ENCODE measurements at regions not wholly inside any gene's neighbourhood (a gene's known extent, or its start where the extent isn't known, plus 50 kb on each side); places are given as distances from the start of the nearest gene placed in this dataset.
"Not testable (repeated sequence)": the region's sequence is repeated elsewhere in the genome, so short reads cannot be mapped to it uniquely, and the experiment has no call there.

- no peaks in the 10 kb centered on the region for H3K36me3 ChIP-seq (ENCODE audit: insufficient read depth, low read length)
- no peak for TF ChIP-seq EZH2 (IDR thresholded peaks at IDR 0.05; ENCODE audit: insufficient read depth, low read length)
- TF ChIP-seq, protein P1, sequence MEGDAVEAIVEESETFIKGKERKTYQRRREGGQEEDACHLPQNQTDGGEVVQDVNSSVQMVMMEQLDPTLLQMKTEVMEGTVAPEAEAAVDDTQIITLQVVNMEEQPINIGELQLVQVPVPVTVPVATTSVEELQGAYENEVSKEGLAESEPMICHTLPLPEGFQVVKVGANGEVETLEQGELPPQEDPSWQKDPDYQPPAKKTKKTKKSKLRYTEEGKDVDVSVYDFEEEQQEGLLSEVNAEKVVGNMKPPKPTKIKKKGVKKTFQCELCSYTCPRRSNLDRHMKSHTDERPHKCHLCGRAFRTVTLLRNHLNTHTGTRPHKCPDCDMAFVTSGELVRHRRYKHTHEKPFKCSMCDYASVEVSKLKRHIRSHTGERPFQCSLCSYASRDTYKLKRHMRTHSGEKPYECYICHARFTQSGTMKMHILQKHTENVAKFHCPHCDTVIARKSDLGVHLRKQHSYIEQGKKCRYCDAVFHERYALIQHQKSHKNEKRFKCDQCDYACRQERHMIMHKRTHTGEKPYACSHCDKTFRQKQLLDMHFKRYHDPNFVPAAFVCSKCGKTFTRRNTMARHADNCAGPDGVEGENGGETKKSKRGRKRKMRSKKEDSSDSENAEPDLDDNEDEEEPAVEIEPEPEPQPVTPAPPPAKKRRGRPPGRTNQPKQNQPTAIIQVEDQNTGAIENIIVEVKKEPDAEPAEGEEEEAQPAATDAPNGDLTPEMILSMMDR (IDR thresholded peaks at IDR 0.05; ENCODE audit: insufficient read depth, low read depth, low read length): no peak
- H3K27me3 Mint-ChIP-seq (ENCODE audit: low read depth, unreplicated experiment): no peaks in the 10 kb centered on the region
- no peak overlapping the region for H3K4me3 ChIP-seq (ENCODE audit: insufficient read depth, low read depth, low read length)
- no peaks in the 10 kb centered on the region for H3K79me2 ChIP-seq (ENCODE audit: insufficient read depth, low read length)
- no peaks in the 10 kb centered on the region for H3K36me3 Mint-ChIP-seq (ENCODE audit: low read depth, unreplicated experiment)
- no peak overlapping the region for H3K4me3 Mint-ChIP-seq (ENCODE audit: unreplicated experiment)
- no peak overlapping the region for H3K4me2 ChIP-seq (ENCODE audit: low read length)
- no peaks in the 10 kb centered on the region for H3K9me3 Mint-ChIP-seq (ENCODE audit: unreplicated experiment)
- no peak overlapping the region for H3K27ac Mint-ChIP-seq (ENCODE audit: unreplicated experiment)
- H2AFZ ChIP-seq (ENCODE audit: low read depth, low read length): no peak overlapping the region
- no peak for FAIRE-seq
- DNase-seq (ENCODE audit: low read depth): no peak
- H3K27ac ChIP-seq (ENCODE audit: low read depth, low read length): no peak overlapping the region
- H4K20me1 ChIP-seq (ENCODE audit: insufficient read depth, low read length): no peaks in the 10 kb centered on the region
- H3K4me1 Mint-ChIP-seq (ENCODE audit: low read depth, unreplicated experiment): no peaks in the 10 kb centered on the region
- no peaks in the 10 kb centered on the region for H3K27me3 ChIP-seq (ENCODE audit: insufficient read depth, low read length)
- no peaks in the 10 kb centered on the region for H3K9me3 ChIP-seq (ENCODE audit: insufficient read depth, low read depth, low read length)
- no peak overlapping the region for H3K9ac ChIP-seq (ENCODE audit: low read length)
- no peaks in the 10 kb centered on the region for H3K4me1 ChIP-seq (ENCODE audit: insufficient read depth, low read length)
Measured at GRCh38 chr3:176341963-176342362, 855.3 kb downstream of the TBL1XR1 start.

GRCh38 chr3:176328666-176329065 lies 868.6 kb downstream of the TBL1XR1 start:
- H3K27ac Mint-ChIP-seq (ENCODE audit: unreplicated experiment): no peak overlapping the region
- no peak for TF ChIP-seq EZH2 (IDR thresholded peaks at IDR 0.05; ENCODE audit: insufficient read depth, low read length)
- TF ChIP-seq, protein P1 (IDR thresholded peaks at IDR 0.05; ENCODE audit: insufficient read depth, low read depth, low read length): no peak
- FAIRE-seq (no peak), DNase-seq (ENCODE audit: low read depth) (no peak)
- Histone ChIP-seq H3K79me2 (ENCODE audit: insufficient read depth, low read length) (no peaks in the 10 kb centered on the region), H4K20me1 (ENCODE audit: insufficient read depth, low read length) (no peaks in the 10 kb centered on the region), H2AFZ (ENCODE audit: low read depth, low read length) (no peak overlapping the region), H3K27ac (ENCODE audit: low read depth, low read length) (no peak overlapping the region), H3K4me3 (ENCODE audit: insufficient read depth, low read depth, low read length) (no peak overlapping the region), H3K4me1 (ENCODE audit: insufficient read depth, low read length) (no peaks in the 10 kb centered on the region), H3K4me2 (ENCODE audit: low read length) (no peak overlapping the region), H3K9me3 (ENCODE audit: insufficient read depth, low read depth, low read length) (no peaks in the 10 kb centered on the region), H3K9ac (ENCODE audit: low read length) (no peak overlapping the region), H3K27me3 (ENCODE audit: insufficient read depth, low read length) (no peaks in the 10 kb centered on the region), H3K36me3 (ENCODE audit: insufficient read depth, low read length) (no peaks in the 10 kb centered on the region)
- H3K4me1 Mint-ChIP-seq (ENCODE audit: low read depth, unreplicated experiment): no peaks in the 10 kb centered on the region
- no peaks in the 10 kb centered on the region for H3K36me3 Mint-ChIP-seq (ENCODE audit: low read depth, unreplicated experiment)
- no peak overlapping the region for H3K4me3 Mint-ChIP-seq (ENCODE audit: unreplicated experiment)
- peaks cover 7% of the 10 kb centered on the region for H3K9me3 Mint-ChIP-seq (ENCODE audit: unreplicated experiment)
- peaks cover 34% of the 10 kb centered on the region for H3K27me3 Mint-ChIP-seq (ENCODE audit: low read depth, unreplicated experiment)

GRCh38 chr3:176328198-176328597 lies 869.1 kb downstream of the TBL1XR1 start:
- no peak overlapping the region for H3K4me2 ChIP-seq (ENCODE audit: low read length)
- Mint-ChIP-seq H3K4me1 (ENCODE audit: low read depth, unreplicated experiment) (no peaks in the 10 kb centered on the region), H3K27ac (ENCODE audit: unreplicated experiment) (no peak overlapping the region), H3K9me3 (ENCODE audit: unreplicated experiment) (peaks cover 8% of the 10 kb centered on the region), H3K36me3 (ENCODE audit: low read depth, unreplicated experiment) (no peaks in the 10 kb centered on the region), H3K4me3 (ENCODE audit: unreplicated experiment) (no peak overlapping the region), H3K27me3 (ENCODE audit: low read depth, unreplicated experiment) (peaks cover 37% of the 10 kb centered on the region)
- no peaks in the 10 kb centered on the region for H3K9me3 ChIP-seq (ENCODE audit: insufficient read depth, low read depth, low read length)
- H3K9ac ChIP-seq (ENCODE audit: low read length): no peak overlapping the region
- H3K4me3 ChIP-seq (ENCODE audit: insufficient read depth, low read depth, low read length): no peak overlapping the region
- no peaks in the 10 kb centered on the region for H3K27me3 ChIP-seq (ENCODE audit: insufficient read depth, low read length)
- H3K36me3 ChIP-seq (ENCODE audit: insufficient read depth, low read length): no peaks in the 10 kb centered on the region
- DNase-seq (ENCODE audit: low read depth) (no peak), FAIRE-seq (no peak)
- TF ChIP-seq EZH2 (IDR thresholded peaks at IDR 0.05; ENCODE audit: insufficient read depth, low read length): no peak
- TF ChIP-seq, protein P1 (IDR thresholded peaks at IDR 0.05; ENCODE audit: insufficient read depth, low read depth, low read length): no peak
- H3K4me1 ChIP-seq (ENCODE audit: insufficient read depth, low read length): no peaks in the 10 kb centered on the region
- no peaks in the 10 kb centered on the region for H3K79me2 ChIP-seq (ENCODE audit: insufficient read depth, low read length)
- no peak overlapping the region for H2AFZ ChIP-seq (ENCODE audit: low read depth, low read length)
- no peaks in the 10 kb centered on the region for H4K20me1 ChIP-seq (ENCODE audit: insufficient read depth, low read length)
- H3K27ac ChIP-seq (ENCODE audit: low read depth, low read length): no peak overlapping the region

DNA sequence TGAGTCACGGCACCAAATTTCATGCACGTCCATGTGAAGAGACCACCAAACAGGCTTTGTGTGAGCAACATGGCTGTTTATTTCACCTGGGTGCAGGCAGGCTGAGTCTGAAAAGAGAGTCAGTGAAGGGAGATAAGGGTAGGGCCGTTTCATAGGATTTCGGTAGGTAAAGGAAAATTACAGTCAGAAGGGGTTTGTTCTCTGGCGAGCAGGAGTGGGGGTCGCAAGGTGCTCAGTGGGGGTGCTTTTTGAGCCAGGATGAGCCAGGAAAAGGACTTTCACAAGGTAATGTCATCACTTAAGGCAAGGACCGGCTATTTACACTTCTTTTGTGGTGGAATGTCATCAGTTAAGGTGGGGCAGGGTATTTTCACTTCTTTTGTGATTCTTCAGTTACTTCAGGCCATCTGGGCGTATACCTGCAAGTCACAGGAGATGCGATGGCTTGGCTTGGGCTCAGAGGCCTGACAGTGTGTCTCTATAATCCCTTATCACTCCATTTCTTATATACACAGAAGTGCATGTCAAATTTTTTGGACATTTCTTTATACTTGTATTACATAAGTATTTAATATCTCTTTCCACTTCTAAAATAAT lies 870.3 kb downstream of the TBL1XR1 start:
- not testable (repeated sequence) for FAIRE-seq; H3K9ac ChIP-seq (ENCODE audit: low read length); H3K36me3 ChIP-seq (ENCODE audit: insufficient read depth, low read length); H2AFZ ChIP-seq (ENCODE audit: low read depth, low read length); H3K4me1 Mint-ChIP-seq (ENCODE audit: low read depth, unreplicated experiment); H3K27me3 ChIP-seq (ENCODE audit: insufficient read depth, low read length); H4K20me1 ChIP-seq (ENCODE audit: insufficient read depth, low read length); H3K4me1 ChIP-seq (ENCODE audit: insufficient read depth, low read length); H3K27ac ChIP-seq (ENCODE audit: low read depth, low read length); DNase-seq (ENCODE audit: low read depth); H3K4me3 ChIP-seq (ENCODE audit: insufficient read depth, low read depth, low read length); H3K27ac Mint-ChIP-seq (ENCODE audit: unreplicated experiment); H3K36me3 Mint-ChIP-seq (ENCODE audit: low read depth, unreplicated experiment); H3K4me2 ChIP-seq (ENCODE audit: low read length); H3K79me2 ChIP-seq (ENCODE audit: insufficient read depth, low read length); H3K9me3 ChIP-seq (ENCODE audit: insufficient read depth, low read depth, low read length); H3K9me3 Mint-ChIP-seq (ENCODE audit: unreplicated experiment)
- Mint-ChIP-seq H3K27me3 (ENCODE audit: low read depth, unreplicated experiment) (peaks cover 39% of the 10 kb centered on the region), H3K4me3 (ENCODE audit: unreplicated experiment) (peak overlapping the region; percentile 47)

Measured in astrocyte (in vitro differentiated cells and primary cell).